Neutrophil (primary cell): ENCODE measurements at regions not wholly inside any gene's neighbourhood (a gene's known extent, or its start where the extent isn't known, plus 50 kb on each side); places are given as distances from the start of the nearest gene placed in this dataset.

Source experiments
- H3K27ac ChIP-seq: fragments of 200-600 bp; sonication (generic); 2 replicates; pipeline ENCODE4 v1.5.1; 2016; ENCODE audit warnings: mild to moderate bottlenecking, moderate library complexity
- H3K27me3 ChIP-seq: fragments of 200-600 bp; sonication (generic); 2 replicates; pipeline ENCODE4 v1.6.0; 2016; ENCODE audit warnings: mild to moderate bottlenecking
- H3K36me3 ChIP-seq: fragments of 200-600 bp; sonication (generic); 2 replicates; pipeline ENCODE4 v1.5.1; 2017
- H3K4me1 ChIP-seq, 2 experiments: fragments of 200-600 bp in 1 of 2; sonication (generic) in 1 of 2; 1 replicate in 1 of 2; 2 replicates in 1 of 2; pipeline versions ENCODE4 v1.5.1 to v1.6.1; 2013 to 2016; ENCODE audit warnings: low read depth in 1 of 2, low read length in 1 of 2, mild to moderate bottlenecking in 1 of 2, moderate library complexity in 1 of 2; ENCODE audit not compliant: control insufficient read depth in 1 of 2, insufficient read depth in 1 of 2
- H3K4me3 ChIP-seq, 2 experiments: fragments of 200-600 bp in 1 of 2; sonication (generic) in 1 of 2; 1 replicate in 1 of 2; 2 replicates in 1 of 2; pipeline ENCODE4 v1.5.1; 2013 to 2016; ENCODE audit warnings: low read depth in 1 of 2, low read length in 1 of 2, mild to moderate bottlenecking in 1 of 2, moderate library complexity in 1 of 2
- H3K9me3 ChIP-seq: fragments of 200-600 bp; sonication (generic); 2 replicates; pipeline ENCODE4 v1.5.1; 2016
- TF ChIP-seq, protein P1 (sequence below): fragments of 200-600 bp; sonication (generic); IDR thresholded peaks from 2 replicates; pipeline ENCODE4 v1.5.1; 2016; ENCODE audit warnings: antibody characterized with exemption

DNA sequence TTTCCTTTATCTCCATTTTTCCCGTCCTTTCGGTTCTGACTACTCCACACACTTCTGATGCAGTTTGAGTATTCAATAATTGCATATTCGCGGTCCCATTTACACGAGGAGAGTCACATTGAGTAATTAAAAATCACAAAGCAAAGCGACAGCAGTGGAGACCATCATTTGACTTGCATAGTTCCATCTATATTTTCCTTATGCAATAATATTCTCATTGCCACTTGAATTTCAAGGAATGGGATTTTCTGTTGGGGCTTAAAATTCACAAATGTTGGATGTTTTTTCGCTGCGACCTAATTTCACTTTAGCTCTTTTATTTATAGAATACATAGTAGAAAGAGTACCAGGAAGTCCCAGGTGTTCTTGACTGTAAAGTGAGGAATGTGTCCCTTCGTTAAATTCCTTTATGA lies 186.8 kb downstream of the ZEB2 start:
- Histone ChIP-seq H3K4me3 (peak overlapping the region; percentile 69 to 85), H3K9me3 (no peaks in the 10 kb centered on the region), H3K27ac (peak overlapping the region; percentile 94)

DNA sequence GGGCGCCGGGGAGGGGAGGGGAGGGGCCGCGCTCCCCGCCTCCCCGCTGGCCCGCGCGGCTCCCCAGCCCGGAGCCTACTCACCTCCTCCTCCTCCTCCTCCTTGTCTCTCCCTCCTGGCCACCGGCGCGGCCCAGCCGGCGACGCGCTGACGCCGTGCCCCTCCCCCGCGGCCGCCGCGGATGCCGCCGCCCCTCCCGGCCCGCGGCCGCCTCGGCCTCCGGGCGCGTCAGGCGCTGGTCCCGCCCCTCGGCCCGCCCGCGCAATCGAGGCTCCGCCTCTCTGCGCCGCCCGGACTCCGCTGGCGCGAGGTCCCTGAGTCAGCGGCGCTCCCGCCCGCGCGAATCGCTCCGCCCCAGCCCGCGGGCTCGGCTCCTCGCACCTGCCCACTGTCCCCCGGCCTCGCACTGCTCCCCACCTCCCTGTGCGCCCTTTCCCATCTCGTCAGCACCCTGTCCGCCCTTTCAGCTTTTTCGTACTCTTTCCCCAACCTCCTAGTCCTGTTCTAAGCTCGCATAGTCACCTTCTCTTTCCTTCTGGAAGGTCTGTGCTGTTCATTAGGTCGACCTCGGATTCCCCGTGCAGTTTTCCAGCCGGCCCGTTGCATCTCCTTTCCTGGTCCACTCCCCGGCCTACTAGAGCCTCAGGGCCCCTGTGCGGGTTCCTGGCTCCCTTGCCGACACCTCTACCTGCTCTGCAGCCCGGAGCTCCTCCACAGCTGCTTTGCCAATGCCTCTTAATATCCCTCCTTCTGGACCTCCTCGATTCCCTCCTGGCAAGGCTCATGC lies 187.4 kb downstream of the ZEB2 start:
- Histone ChIP-seq H3K27me3 (no peaks in the 10 kb centered on the region), H3K36me3 (no peaks in the 10 kb centered on the region), H3K9me3 (no peaks in the 10 kb centered on the region), H3K27ac (peak overlapping the region; percentile 94), H3K4me1 (peaks cover 25 to 30% of the 10 kb centered on the region in 2 experiments), H3K4me3 (peak overlapping the region; percentile 69 to 85)
- TF ChIP-seq, protein P1, sequence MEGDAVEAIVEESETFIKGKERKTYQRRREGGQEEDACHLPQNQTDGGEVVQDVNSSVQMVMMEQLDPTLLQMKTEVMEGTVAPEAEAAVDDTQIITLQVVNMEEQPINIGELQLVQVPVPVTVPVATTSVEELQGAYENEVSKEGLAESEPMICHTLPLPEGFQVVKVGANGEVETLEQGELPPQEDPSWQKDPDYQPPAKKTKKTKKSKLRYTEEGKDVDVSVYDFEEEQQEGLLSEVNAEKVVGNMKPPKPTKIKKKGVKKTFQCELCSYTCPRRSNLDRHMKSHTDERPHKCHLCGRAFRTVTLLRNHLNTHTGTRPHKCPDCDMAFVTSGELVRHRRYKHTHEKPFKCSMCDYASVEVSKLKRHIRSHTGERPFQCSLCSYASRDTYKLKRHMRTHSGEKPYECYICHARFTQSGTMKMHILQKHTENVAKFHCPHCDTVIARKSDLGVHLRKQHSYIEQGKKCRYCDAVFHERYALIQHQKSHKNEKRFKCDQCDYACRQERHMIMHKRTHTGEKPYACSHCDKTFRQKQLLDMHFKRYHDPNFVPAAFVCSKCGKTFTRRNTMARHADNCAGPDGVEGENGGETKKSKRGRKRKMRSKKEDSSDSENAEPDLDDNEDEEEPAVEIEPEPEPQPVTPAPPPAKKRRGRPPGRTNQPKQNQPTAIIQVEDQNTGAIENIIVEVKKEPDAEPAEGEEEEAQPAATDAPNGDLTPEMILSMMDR, result no peak

More for the DNA sequence above, 186.8 kb downstream of the ZEB2 start:
- Histone ChIP-seq H3K4me1 (peaks cover 25 to 30% of the 10 kb centered on the region in 2 experiments), H3K36me3 (no peaks in the 10 kb centered on the region), H3K27me3 (no peaks in the 10 kb centered on the region)
- TF ChIP-seq, protein P1, result no peak

DNA sequence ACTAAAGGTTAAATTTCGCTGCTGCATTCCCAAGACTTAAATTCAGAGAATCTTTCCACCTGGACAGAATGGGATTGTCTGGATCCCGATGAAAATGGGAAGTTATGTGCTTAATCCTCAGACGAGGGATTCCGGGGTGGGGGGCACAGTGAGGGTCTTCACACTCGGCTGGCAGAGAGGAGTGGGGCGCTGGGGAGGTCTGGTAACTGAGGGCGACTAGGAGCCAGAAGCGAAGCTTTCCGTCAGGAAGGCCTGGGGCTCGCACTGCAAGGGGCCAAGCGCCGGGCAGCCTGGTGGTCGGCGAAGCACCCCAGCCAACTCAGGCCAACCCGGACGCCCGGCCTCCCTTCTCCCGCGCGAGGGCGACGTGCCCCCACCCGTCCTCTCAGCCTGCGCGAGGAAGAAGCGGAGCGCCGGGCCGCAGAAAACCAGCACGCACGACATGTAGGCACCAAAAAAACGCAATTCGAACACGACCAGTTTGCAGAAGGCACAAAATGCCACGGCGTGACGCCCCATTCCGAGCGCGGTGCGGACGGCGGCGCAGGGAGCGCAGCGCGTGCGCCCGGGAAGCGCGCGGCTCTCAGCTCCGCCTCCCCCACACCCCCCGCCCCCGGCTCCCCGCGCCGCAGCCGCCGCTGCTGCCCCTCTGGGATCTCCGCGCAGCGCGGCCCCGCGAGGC lies 188.1 kb downstream of the ZEB2 start:
- H3K27ac ChIP-seq, result peak overlapping the region; percentile 94
- H3K27me3 ChIP-seq, result no peaks in the 10 kb centered on the region
- TF ChIP-seq, protein P1, result no peak
- no peaks in the 10 kb centered on the region for H3K36me3 ChIP-seq
- peaks cover 25 to 30% of the 10 kb centered on the region in 2 experiments for H3K4me1 ChIP-seq
- peak overlapping the region; percentile 69 to 85 for H3K4me3 ChIP-seq
- H3K9me3 ChIP-seq, result no peaks in the 10 kb centered on the region

DNA sequence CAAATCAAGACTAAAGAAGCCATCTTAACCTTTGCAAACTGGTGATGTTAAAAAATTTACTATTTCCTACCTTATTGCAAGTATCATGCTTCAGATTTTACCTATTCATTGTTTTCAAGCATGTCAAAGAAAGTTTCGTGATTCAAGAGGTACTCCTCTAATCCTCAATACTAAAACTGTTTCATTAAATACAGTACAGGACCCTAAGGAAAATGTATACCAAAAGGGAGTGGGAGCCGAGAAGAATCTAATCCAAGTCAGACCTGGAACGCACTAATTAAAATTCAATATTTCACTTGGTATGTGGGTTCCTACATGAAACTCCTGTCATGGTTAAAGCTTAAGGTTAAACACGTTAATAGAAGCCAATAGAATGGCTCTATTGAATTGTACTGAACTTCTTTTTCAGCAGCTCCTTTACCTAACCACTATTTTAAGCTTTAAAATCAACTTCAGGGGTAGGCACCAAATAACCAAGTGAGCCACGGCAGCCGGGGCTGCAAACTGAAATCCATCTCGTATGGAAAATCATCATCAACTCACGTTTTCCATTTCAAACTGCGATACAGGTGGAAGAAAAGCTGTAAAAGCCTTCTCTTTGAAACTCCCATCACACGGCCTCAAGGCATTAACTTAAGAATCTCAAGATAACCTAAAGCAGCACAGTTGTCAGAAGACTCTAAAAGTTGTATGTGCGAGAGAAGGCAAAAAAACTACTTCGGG lies 188.8 kb downstream of the ZEB2 start:
- TF ChIP-seq, protein P1, result no peak
- H3K4me1 ChIP-seq, result peaks cover 25 to 30% of the 10 kb centered on the region in 2 experiments
- no peaks in the 10 kb centered on the region for H3K9me3 ChIP-seq
- no peaks in the 10 kb centered on the region for H3K36me3 ChIP-seq
- H3K4me3 ChIP-seq, result peak overlapping the region; percentile 69 to 85
- peak overlapping the region; percentile 94 for H3K27ac ChIP-seq
- H3K27me3 ChIP-seq, result no peaks in the 10 kb centered on the region

DNA sequence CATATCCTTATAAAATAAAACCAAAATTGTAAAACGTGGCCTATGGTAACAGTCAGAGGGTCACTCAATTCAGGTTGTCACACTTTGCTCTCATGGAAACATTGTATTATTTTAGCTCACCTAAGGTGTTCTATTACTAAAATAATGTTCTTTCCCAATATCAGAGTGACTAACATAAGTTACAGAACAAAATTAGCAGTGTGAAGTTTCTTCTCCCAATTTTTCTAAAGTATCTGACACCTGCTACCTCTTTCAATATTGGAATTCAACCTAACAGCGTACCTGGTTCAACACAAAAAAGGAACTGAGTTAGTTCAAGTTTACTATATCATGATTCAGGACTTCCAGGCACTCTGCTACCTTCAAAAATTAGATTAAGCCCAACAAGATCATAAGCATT lies 190.4 kb downstream of the ZEB2 start:
- Histone ChIP-seq H3K36me3 (no peaks in the 10 kb centered on the region), H3K27ac (no peak overlapping the region), H3K4me1 (peaks cover 25 to 30% of the 10 kb centered on the region in 2 experiments), H3K4me3 (no peak overlapping the region), H3K9me3 (no peaks in the 10 kb centered on the region), H3K27me3 (no peaks in the 10 kb centered on the region)
- TF ChIP-seq, protein P1, result no peak
